OCI-LY7 (cell line): ENCODE measurements at regions not wholly inside any gene's neighbourhood (a gene's known extent, or its start where the extent isn't known, plus 50 kb on each side); places are given as distances from the start of the nearest gene placed in this dataset.

Experiments
- CTCF ChIP-seq: fragments of 200-600 bp; sonication (generic); conservative IDR thresholded peaks from 2 replicates; pipeline ENCODE4 v1.5.1; 2014; ENCODE audit warnings: mild to moderate bottlenecking, antibody characterized with exemption, low read length, moderate library complexity, mixed read lengths
- EZH2phosphoT487 ChIP-seq: fragments of 200-600 bp; sonication (generic); IDR thresholded peaks from 2 replicates; pipeline ENCODE4 v1.6.1; 2018; ENCODE audit warnings: low read depth, borderline replicate concordance, mild to moderate bottlenecking, mixed run types, antibody characterized with exemption, low read length, moderate library complexity, mixed read lengths

- TF ChIP-seq CTCF: no peak
- TF ChIP-seq EZH2phosphoT487: no peak
Measured at GRCh38 chrX:83422836-83423235, 85.3 kb upstream of the POU3F4 start.
